GM19351 (cell line): ENCODE measurements at regions not wholly inside any gene's neighbourhood (a gene's known extent, or its start where the extent isn't known, plus 50 kb on each side); places are given as distances from the start of the nearest gene placed in this dataset.
"Not testable (repeated sequence)": the region's sequence is repeated elsewhere in the genome, so short reads cannot be mapped to it uniquely, and the experiment has no call there.

Experiments
- ATAC-seq: cut with Tn5 transposase; IDR thresholded peaks from one replicate; pipeline ENCODE4 v1.9.1; 2021; ENCODE audit warnings: mild to moderate bottlenecking, moderate library complexity; ENCODE audit not compliant: unreplicated experiment

DNA sequence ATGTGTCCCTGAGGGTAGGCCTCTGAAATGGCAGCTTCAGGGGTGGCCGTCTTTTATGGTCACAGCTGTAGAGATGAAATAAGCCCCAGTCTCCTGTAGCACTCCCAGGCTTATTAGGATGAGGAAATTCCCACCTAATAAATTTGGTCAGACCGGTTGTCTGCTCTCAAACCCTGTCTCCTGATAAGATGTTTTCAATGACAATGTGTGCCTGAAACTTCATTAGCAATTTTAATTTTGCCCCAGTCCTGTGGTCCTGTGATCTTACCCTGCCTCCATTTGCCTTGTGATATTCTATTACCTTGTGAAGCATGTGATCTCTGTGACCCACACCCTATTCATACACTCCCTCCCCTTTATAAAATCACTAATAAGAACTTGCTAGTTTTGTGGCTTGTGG lies 736.1 kb upstream of the PCDH20 start:
- ATAC-seq: not testable (repeated sequence)

- ATAC-seq: no peak
Observed at GRCh38 chr13:62142048-62142447, 726.4 kb upstream of the PCDH20 start.

- no peak for ATAC-seq
Observed at GRCh38 chr13:62139597-62139996, 723.9 kb upstream of the PCDH20 start.

- no peak for ATAC-seq
Observed at GRCh38 chr13:62137629-62138405, 722.2 kb upstream of the PCDH20 start.

GRCh38 chr13:62131604-62132003 lies 716.0 kb upstream of the PCDH20 start:
- no peak for ATAC-seq

GRCh38 chr13:62130062-62130970 lies 714.7 kb upstream of the PCDH20 start:
- ATAC-seq: no peak

GRCh38 chr13:62129000-62129551 lies 713.4 kb upstream of the PCDH20 start:
- no peak for ATAC-seq

DNA sequence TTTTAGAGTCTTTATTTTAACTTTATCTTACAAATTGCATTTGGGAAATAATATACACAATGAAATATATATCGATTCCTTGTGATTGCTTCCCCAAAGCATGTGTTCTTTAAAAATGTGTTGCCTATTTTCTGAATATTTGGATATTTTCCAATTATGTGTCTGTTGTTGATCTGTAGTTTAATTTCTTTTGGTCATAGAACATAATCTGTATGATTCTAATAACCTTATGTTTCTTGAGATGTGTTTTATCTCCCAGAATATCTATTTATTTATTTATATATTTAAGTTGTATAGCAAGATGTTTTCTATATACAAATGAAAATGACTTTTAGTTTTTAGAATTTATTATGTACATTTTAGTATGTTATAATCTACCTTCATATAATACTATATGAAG lies 710.8 kb upstream of the PCDH20 start:
- no peak for ATAC-seq

DNA sequence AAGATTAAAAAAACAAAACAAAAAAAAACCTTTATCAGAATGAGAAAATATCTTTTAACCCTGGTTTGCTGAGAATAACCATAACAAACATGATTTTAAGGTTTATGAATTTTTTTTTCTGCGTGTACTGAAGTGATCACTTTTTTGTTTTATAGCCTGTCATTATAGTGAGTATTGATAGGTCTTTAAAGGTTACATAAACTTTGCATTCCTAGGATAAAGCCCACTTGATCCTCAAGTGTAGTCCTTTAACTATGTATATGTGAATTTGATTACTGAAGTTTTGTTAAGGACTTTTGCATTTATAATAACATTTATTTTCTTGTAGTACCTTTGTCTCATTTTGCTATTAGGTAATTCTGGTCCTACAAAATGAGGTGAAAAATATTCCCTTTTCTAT lies 709.8 kb upstream of the PCDH20 start:
- ATAC-seq: no peak

- ATAC-seq: no peak
Observed at GRCh38 chr13:62123409-62123808, 707.8 kb upstream of the PCDH20 start.

DNA sequence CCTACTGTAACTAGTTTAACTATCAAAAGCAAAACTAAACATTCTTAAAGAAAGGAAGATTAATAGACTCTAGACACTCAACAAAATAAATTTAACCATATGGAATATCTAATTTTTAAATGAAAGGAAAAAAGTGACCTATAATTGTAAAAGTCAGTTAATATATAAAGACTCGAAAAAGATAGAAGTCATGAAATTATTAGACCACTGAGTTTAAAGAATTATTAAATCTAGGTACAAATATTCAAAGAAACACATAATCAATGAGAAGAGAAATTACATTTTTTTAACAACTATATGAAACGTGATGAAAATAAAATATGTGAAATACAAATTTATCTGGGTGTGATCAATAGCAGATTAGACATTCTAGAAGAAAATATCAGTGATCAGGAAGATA lies 706.8 kb upstream of the PCDH20 start:
- ATAC-seq: no peak

- peak; percentile 63 for ATAC-seq
Observed at GRCh38 chr13:62119739-62120700, 704.4 kb upstream of the PCDH20 start.

- no peak for ATAC-seq
Observed at GRCh38 chr13:62115831-62116230, 700.2 kb upstream of the PCDH20 start.

DNA sequence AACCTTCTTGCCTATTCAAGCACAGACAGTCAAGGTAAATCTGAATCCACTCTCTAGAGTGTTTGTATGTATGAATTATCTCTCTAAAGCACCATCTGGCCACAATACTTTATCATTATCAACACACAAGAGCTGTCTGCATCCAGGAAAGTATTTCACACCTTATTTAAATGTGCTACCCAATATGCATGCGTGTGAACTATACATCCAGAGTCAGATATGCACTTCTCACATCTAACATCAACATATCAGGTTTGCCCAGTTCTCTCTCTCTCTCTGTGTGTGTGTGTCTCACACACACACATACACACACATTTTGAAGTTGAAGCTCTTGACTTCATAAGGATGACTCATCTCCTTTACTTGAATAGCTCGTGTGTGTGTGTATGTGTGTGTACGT lies 697.5 kb upstream of the PCDH20 start:
- ATAC-seq: no peak

- ATAC-seq: no peak
Observed at GRCh38 chr13:62110079-62110478, 694.4 kb upstream of the PCDH20 start.

DNA sequence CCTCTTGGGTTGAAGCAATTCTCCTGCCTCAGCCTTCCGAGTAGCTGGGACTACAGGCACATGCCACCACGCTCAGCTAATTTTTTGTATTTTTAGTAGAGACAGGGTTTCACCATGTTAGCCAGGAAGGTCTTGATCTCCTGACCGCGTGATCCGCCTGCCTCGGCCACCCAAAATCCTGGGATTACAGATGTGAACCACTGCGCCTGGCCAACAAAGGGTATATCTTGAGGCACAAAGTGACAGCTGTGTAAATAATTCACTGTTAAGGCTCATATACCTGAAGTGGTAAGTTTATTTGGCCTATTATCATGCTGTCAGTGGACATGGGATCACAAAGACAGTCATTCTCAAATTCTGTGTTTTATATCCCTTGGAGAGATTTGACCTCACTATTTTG lies 688.5 kb upstream of the PCDH20 start:
- not testable (repeated sequence) for ATAC-seq

- ATAC-seq: no peak
Observed at GRCh38 chr13:62096652-62097051, 681.0 kb upstream of the PCDH20 start.

- ATAC-seq: no peak
Observed at GRCh38 chr13:62094932-62095331, 679.3 kb upstream of the PCDH20 start.

DNA sequence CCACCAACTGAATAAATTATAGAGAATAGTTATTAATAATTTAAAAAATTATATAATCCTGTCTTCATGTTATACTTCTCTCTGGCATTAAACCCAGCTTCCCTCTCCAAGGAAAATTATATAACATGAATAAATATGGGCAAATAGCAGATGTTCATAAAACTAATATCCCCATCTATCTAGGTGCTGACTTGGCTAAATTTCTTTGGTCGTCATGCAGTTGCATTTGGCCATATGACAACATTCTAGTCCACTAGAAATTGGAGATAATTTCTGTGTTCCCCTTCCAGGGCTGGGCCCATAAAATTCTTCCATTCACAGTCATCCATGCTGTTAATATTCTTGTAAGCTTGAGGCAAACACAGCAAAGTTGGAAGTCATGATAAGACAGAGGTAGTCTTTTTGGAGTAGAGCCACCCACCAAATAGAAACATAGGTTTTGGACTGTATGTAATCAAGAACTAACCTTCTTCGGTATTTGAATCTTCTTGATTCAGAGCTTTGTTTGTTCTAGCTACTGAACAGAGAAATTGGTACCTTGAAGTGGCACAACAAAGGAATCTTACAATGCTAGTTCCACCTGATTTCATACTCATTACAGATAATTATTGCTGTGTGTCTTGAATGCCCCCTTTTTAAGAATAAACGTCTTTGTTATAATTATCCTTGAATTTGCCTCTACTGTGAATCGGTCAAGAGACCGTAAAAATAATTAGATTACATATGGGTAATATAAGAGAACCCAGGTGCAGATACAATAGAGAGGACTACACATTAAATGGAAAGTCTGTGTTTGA lies 678.5 kb upstream of the PCDH20 start:
- no peak for ATAC-seq

GRCh38 chr13:62092949-62093348 lies 677.3 kb upstream of the PCDH20 start:
- ATAC-seq: no peak
